ENCODE measurements at regions not wholly inside any gene's neighbourhood (a gene's known extent, or its start where the extent isn't known, plus 50 kb on each side); places are given as distances from the start of the nearest gene placed in this dataset.

- H2BK20ac ChIP-seq (ENCODE audit: low read depth, low read length, poor library complexity, severe bottlenecking) = no peak overlapping the region
- no CpG with 5 or more reads among the region's 31 CpGs for WGBS (ENCODE audit: extremely low coverage, insufficient read length, low lambda C conversion rate)
- H3K27ac ChIP-seq (ENCODE audit: insufficient read length, low read depth, low read length) = no peak overlapping the region
- H3K9me3 ChIP-seq (ENCODE audit: control insufficient read depth, low read depth, low read length) = peaks cover 7% of the 10 kb centered on the region
- TF ChIP-seq CTCF (conservative IDR thresholded peaks at IDR 0.05) = no peak
- no peak overlapping the region for H3K27ac Mint-ChIP-seq
- no peak overlapping the region for H2BK15ac ChIP-seq (ENCODE audit: low read depth, low read length)
- H3K27me3 Mint-ChIP-seq (ENCODE audit: low read depth) = no peaks in the 10 kb centered on the region
- H2BK120ac ChIP-seq (ENCODE audit: low read depth, low read length, poor library complexity, severe bottlenecking) = no peak overlapping the region
- no peak for DNase-seq
- H2AFZ ChIP-seq (ENCODE audit: low read length) = no peak overlapping the region
- no peak overlapping the region for H4K91ac ChIP-seq (ENCODE audit: insufficient read length, low read depth, low read length)
- H3K23me2 ChIP-seq (ENCODE audit: insufficient read length, low read depth, low read length, poor library complexity, severe bottlenecking) = no peaks in the 10 kb centered on the region
- no peaks in the 10 kb centered on the region for H3K79me2 ChIP-seq (ENCODE audit: insufficient read depth, low read length)
- 0 out of 2 replicates have a peak, but pooled peaks cover 2% of the 10 kb centered on the region for H3K4me1 ChIP-seq (ENCODE audit: insufficient read depth, low read length)
- peaks cover 10 to 26% (median 19%) of the 10 kb centered on the region in 3 experiments for H3K36me3 Mint-ChIP-seq (ENCODE audit: insufficient read depth in 1 of 3, low read depth in 3 of 3)
- no peak overlapping the region for H3K9ac ChIP-seq (ENCODE audit: extremely low read depth, insufficient read length, low read length)
- H3K14ac ChIP-seq (ENCODE audit: insufficient read depth, low read length) = no peak overlapping the region
- H3K18ac ChIP-seq (ENCODE audit: insufficient read length, low read depth, low read length) = no peak overlapping the region
- no peak overlapping the region for H3K56ac ChIP-seq (ENCODE audit: insufficient read length, low read depth, low read length)
- H3K79me1 ChIP-seq (ENCODE audit: insufficient read depth, low read depth, low read length, poor library complexity, severe bottlenecking) = no peaks in the 10 kb centered on the region
- no peak overlapping the region for H4K5ac ChIP-seq (ENCODE audit: insufficient read length, low read depth, low read length)
- H3K4me3 Mint-ChIP-seq = no peak overlapping the region
- H2AK5ac ChIP-seq (ENCODE audit: insufficient read length, low read length) = no peak overlapping the region
- H3K27me3 ChIP-seq (ENCODE audit: insufficient read depth, low read length) = no peaks in the 10 kb centered on the region
- no peak overlapping the region for H3K4ac ChIP-seq (ENCODE audit: low read depth, low read length)
- H2BK12ac ChIP-seq (ENCODE audit: insufficient read length, low read depth, low read length) = no peak overlapping the region
- no peak overlapping the region for H3T11ph ChIP-seq (ENCODE audit: low read length)
- H4K8ac ChIP-seq (replicated peaks; ENCODE audit: insufficient read length, low read depth, low read length) = no peak overlapping the region
- no peak overlapping the region for H2BK5ac ChIP-seq (ENCODE audit: insufficient read length, low read length)
- H3K9me3 Mint-ChIP-seq = peaks cover 19 to 35% of the 10 kb centered on the region in 2 experiments
- H4K20me1 ChIP-seq (ENCODE audit: control insufficient read depth, insufficient read depth, insufficient read length) = no peaks in the 10 kb centered on the region
- no peak overlapping the region for H3K4me2 ChIP-seq (ENCODE audit: insufficient read depth, insufficient read length, low read length)
- peaks cover 5 to 8% of the 10 kb centered on the region in 2 experiments; a peak in 3 of 4 replicates for H3K4me1 Mint-ChIP-seq
- no peak overlapping the region for H3K23ac ChIP-seq (ENCODE audit: insufficient read length, low read depth, low read length)
Measured at GRCh38 chr11:81986556-81987161, 747.0 kb downstream of the FAM181B start.

All from H9 (cell line).